ENCODE measurements at regions not wholly inside any gene's neighbourhood (a gene's known extent, or its start where the extent isn't known, plus 50 kb on each side); places are given as distances from the start of the nearest gene placed in this dataset.

DNA sequence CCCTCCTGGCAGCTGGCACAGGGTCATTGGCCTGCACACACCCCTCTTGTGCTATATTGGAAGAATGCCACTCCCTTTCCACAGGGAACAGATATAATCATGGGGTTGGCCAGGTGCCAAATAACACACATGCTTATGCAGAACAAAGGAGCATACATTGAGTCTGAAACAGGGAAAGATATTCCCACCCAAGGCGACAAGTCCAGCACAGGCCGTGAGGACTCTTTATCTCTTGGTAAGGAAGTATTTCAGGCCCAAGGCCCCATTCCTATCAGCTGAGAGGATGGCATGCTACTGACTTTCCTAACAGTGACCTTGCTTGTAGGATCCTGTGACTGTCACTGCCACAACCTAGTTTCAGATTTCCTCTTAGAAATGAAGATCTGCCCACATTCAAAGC is 59.0 kb upstream of the STXBP6 start:
- Histone ChIP-seq H3K4me3 (no peak overlapping the region), H3K9me3 (no peaks in the 10 kb centered on the region), H3K36me3 (no peaks in the 10 kb centered on the region), H3K4me1 (no peaks in the 10 kb centered on the region), H3K27ac (no peak overlapping the region), H3K27me3 (no peaks in the 10 kb centered on the region), H3K9ac (ENCODE audit: low read depth in 2 of 2, low read length in 2 of 2) (no peak overlapping the region)
- intact Hi-C loops (cut with DNase I), result no loop called here
- peak; percentile 73 for DNase-seq
- TF ChIP-seq CTCF (IDR thresholded peaks at IDR 0.05), result no peak

DNA sequence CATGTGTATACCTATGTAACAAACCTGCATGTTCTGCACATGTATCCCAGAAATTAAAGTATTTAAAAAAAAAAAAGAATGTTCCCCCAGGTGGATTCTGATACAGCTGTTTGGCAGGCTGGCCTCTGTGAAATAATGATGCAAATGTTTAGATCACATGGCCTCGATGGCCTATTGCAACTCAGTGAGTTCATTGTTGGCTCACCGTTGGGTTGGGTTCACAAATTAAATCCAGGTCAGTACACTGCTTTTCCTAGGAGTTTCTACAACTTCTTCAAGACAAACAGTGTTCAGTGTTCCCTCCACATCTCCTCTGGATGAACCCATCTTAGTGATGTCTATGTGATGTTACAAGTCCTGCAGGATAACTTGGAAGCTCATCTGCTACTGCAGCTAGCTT is 58.3 kb upstream of the STXBP6 start:
- no peak for TF ChIP-seq CTCF (IDR thresholded peaks at IDR 0.05)
- H3K27ac ChIP-seq, result no peak overlapping the region
- no peak overlapping the region for H3K9ac ChIP-seq (ENCODE audit: low read depth in 2 of 2, low read length in 2 of 2)
- no peaks in the 10 kb centered on the region for H3K9me3 ChIP-seq
- H3K4me3 ChIP-seq, result no peak overlapping the region
- DNase-seq, result no peak
- no peaks in the 10 kb centered on the region for H3K4me1 ChIP-seq
- H3K36me3 ChIP-seq, result no peaks in the 10 kb centered on the region
- H3K27me3 ChIP-seq, result no peaks in the 10 kb centered on the region
- intact Hi-C loops (cut with DNase I), result no loop called here

- no peaks in the 10 kb centered on the region for H3K4me1 ChIP-seq
- no peaks in the 10 kb centered on the region for H3K27me3 ChIP-seq
- no peak for DNase-seq
- TF ChIP-seq CTCF (IDR thresholded peaks at IDR 0.05), result no peak
- H3K4me3 ChIP-seq, result no peak overlapping the region
- no peaks in the 10 kb centered on the region for H3K9me3 ChIP-seq
- intact Hi-C loops (cut with DNase I), result no loop called here
- no peaks in the 10 kb centered on the region for H3K36me3 ChIP-seq
- no peak overlapping the region for H3K9ac ChIP-seq (ENCODE audit: low read depth in 2 of 2, low read length in 2 of 2)
- H3K27ac ChIP-seq, result no peak overlapping the region
These were observed 53.9 kb upstream of the STXBP6 start for GRCh38 chr14:25103820-25104219.

- no peak for DNase-seq
- Histone ChIP-seq H3K27me3 (no peaks in the 10 kb centered on the region), H3K9ac (ENCODE audit: low read depth in 2 of 2, low read length in 2 of 2) (no peak overlapping the region), H3K36me3 (no peaks in the 10 kb centered on the region), H3K27ac (no peak overlapping the region), H3K9me3 (no peaks in the 10 kb centered on the region), H3K4me1 (no peaks in the 10 kb centered on the region), H3K4me3 (no peak overlapping the region)
- intact Hi-C loops (cut with DNase I), result no loop called here
- TF ChIP-seq CTCF (IDR thresholded peaks at IDR 0.05), result no peak
These were observed 53.3 kb upstream of the STXBP6 start for GRCh38 chr14:25103271-25103670.

- Histone ChIP-seq H3K4me3 (no peak overlapping the region), H3K27me3 (no peaks in the 10 kb centered on the region)
These were observed 52.8 kb upstream of the STXBP6 start for GRCh38 chr14:25102788-25103187.

More at GRCh38 chr14:25102788-25103187, 52.8 kb upstream of the STXBP6 start:
- intact Hi-C loops (cut with DNase I), result no loop called here
- DNase-seq, result no peak
- TF ChIP-seq CTCF (IDR thresholded peaks at IDR 0.05), result no peak
- no peaks in the 10 kb centered on the region for H3K36me3 ChIP-seq
- no peaks in the 10 kb centered on the region for H3K9me3 ChIP-seq
- H3K9ac ChIP-seq (ENCODE audit: low read depth in 2 of 2, low read length in 2 of 2), result no peak overlapping the region
- H3K27ac ChIP-seq, result no peak overlapping the region
- H3K4me1 ChIP-seq, result no peaks in the 10 kb centered on the region

Data from colonic mucosa (tissue), 4 donors.